ENCODE measurements at regions not wholly inside any gene's neighbourhood (a gene's known extent, or its start where the extent isn't known, plus 50 kb on each side); places are given as distances from the start of the nearest gene placed in this dataset.

GRCh38 chr5:124661317-124662141 lies 84.9 kb downstream of the ZNF608 start (continued):
- TF ChIP-seq ZNF407 (CRISPR knock-in tag; IDR thresholded peaks at IDR 0.05; ENCODE audit: not compliant biosample characterization) (no peak), ZNF441 (CRISPR knock-in tag; IDR thresholded peaks at IDR 0.05; ENCODE audit: borderline replicate concordance) (no peak), TOE1 (CRISPR knock-in tag; IDR thresholded peaks at IDR 0.05) (peak; percentile 43; the same call in 1 of the 2 replicates), ZHX1 (CRISPR knock-in tag; IDR thresholded peaks at IDR 0.05; ENCODE audit: low read depth) (0 out of 2 replicates have a peak, but pooled peaks have one; percentile 51), HNF4A (CRISPR knock-in tag; IDR thresholded peaks at IDR 0.05) (peak; percentile 72), ZFP36L1 (CRISPR knock-in tag; IDR thresholded peaks at IDR 0.05) (peak; percentile 79), ONECUT2 (CRISPR knock-in tag; IDR thresholded peaks at IDR 0.05) (peak; percentile 91), HNF1B (CRISPR knock-in tag; IDR thresholded peaks at IDR 0.05) (peak; percentile 98), KLF6 (CRISPR knock-in tag; IDR thresholded peaks at IDR 0.05) (peak; percentile 69; the same call in 1 of the 2 replicates), XBP1 (CRISPR knock-in tag; IDR thresholded peaks at IDR 0.05) (no peak), ETV5 (CRISPR knock-in tag; IDR thresholded peaks at IDR 0.05; ENCODE audit: borderline replicate concordance) (peak; percentile 87; the same call in 1 of the 2 replicates), ZNF431 (CRISPR knock-in tag; IDR thresholded peaks at IDR 0.05; ENCODE audit: borderline replicate concordance, low read depth) (peak; percentile 82; the same call in 1 of the 2 replicates), CBX5 (CRISPR knock-in tag; IDR thresholded peaks at IDR 0.05; ENCODE audit: borderline replicate concordance) (peak; percentile 43; the same call in 1 of the 2 replicates), NFATC3 (CRISPR knock-in tag; IDR thresholded peaks at IDR 0.05) (no peak), RELA (CRISPR knock-in tag; IDR thresholded peaks at IDR 0.05) (no peak)
